ENCODE measurements at regions not wholly inside any gene's neighbourhood (a gene's known extent, or its start where the extent isn't known, plus 50 kb on each side); places are given as distances from the start of the nearest gene placed in this dataset.

- no peak for TF ChIP-seq EZH2 (IDR thresholded peaks at IDR 0.05; ENCODE audit: borderline replicate concordance, low read depth, low read length, severe bottlenecking)
- no peak for TF ChIP-seq CTCF (IDR thresholded peaks at IDR 0.05; ENCODE audit: borderline replicate concordance, extremely low read depth, low read length, poor library complexity, severe bottlenecking)
These were observed 123.1 kb upstream of the CARMIL1 start for GRCh38 chr6:25156123-25156522.

Data from DND-41 (cell line).